HEK293 (cell line): ENCODE measurements at regions not wholly inside any gene's neighbourhood (a gene's known extent, or its start where the extent isn't known, plus 50 kb on each side); places are given as distances from the start of the nearest gene placed in this dataset.

Experiments
- ZNF2 ChIP-seq: fragments of 450-650 bp; formaldehyde crosslinking; IDR thresholded peaks from 2 replicates; pipeline ENCODE4 v1.5.1; 2016; ENCODE audit warnings: missing biosample characterization, missing genetic modification characterization
- ZNF404 ChIP-seq: fragments of 450-650 bp; formaldehyde crosslinking; IDR thresholded peaks from 2 replicates; pipeline ENCODE4 v1.5.1; 2017; ENCODE audit warnings: missing biosample characterization, missing genetic modification characterization

DNA sequence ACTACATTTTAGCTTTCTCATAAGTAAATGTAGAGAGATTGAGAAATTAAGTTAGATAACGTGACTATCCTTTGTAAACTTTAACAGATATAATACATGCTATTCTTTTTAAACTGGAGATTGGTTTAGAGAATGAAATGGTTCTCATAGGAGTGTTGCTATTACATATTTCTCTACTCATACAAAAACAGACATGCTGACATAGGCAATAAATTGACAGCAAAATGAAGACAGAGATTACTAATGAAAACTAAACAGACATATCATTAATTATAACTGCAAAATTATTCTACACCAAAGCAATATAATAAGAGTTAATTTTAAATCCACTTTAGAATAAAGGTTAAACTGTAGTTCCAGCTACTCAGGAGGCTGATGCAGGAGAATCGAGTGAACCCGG, 227.6 kb downstream of the CBLN2 start:
- no peak for TF ChIP-seq ZNF2 (tag by site-specific recombination)
- no peak for TF ChIP-seq ZNF404
